ENCODE measurements at regions not wholly inside any gene's neighbourhood (a gene's known extent, or its start where the extent isn't known, plus 50 kb on each side); places are given as distances from the start of the nearest gene placed in this dataset.

DNA sequence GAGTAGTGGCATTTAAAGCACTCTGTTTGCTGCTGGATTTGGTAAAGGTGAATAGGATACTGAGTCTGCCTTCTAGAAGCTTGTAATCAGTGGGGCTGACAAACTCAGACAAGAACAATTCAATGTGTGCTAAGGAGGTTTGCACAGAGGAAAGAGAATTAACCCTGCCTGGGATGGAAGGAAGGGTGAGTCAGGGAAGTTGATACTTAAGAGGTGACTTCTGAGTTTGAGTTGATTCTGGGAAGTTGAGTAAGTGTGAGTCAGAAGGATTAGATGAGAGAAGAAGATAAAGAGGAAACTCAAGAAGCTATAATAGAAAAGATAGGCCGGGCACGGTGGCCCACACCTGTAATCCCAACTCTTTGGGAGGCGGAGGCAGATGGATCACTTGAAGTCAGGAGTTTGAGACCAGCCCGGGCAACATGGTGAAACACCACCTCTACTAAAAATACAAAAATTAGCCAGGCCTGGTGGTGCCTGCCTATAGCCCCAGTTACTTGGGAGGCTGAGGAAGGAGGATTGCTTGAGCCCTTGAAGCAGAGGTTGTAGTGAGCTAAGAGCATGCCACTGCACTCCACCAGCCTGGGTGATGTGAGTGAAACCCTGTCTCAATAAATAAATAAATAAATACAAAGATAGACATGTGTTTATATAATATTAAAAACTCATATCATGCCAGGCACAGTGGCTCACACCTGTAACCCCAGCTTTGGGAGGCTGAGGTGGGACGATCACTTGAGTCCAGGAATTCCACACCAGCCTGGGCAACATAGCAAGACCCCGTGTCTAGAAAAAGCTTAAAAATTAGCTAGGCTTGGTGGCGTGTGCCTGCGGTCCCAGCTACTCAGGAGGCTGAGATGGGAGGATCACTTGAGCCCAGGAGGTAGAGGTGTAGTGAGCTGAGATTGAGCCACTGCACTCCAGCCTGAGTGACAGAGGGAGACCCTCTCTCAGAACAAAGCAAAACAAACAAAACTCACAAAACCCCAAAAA is 126.8 kb upstream of the CPM start:
- Histone ChIP-seq H4K20me1 (no peaks in the 10 kb centered on the region), H3K9ac (no peak overlapping the region), H3K4me1 (no peaks in the 10 kb centered on the region), H3K27ac (no peak overlapping the region), H3K36me3 (no peaks in the 10 kb centered on the region), H3K4me2 (no peak overlapping the region), H3K27me3 (no peaks in the 10 kb centered on the region), H3K9me3 (no peaks in the 10 kb centered on the region), H3K4me3 (no peak overlapping the region)
- no peak for TF ChIP-seq Cebpa-rat (IDR thresholded peaks at IDR 0.05)

DNA sequence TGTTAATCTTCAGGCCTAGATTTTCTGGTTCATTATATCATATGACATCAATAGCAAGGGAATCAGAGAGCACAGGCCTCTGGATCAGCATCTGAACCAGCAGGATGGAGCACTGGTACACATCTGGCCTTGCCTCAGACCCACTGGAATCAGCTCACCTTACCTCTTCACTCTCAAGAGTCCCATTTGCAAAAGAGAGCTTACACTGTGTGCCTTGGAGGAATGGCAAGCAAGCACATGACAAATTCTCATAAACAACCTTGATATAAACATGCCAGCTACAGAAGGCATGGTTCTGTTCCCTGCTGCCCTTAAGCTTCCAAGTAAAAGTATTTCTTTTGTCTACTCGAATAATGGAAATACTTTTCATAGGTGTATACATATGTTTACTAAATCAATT is 128.6 kb upstream of the CPM start:
- Histone ChIP-seq H3K4me3 (no peak overlapping the region), H4K20me1 (no peaks in the 10 kb centered on the region), H3K27me3 (no peaks in the 10 kb centered on the region), H3K4me1 (no peaks in the 10 kb centered on the region), H3K27ac (no peak overlapping the region), H3K9ac (no peak overlapping the region), H3K36me3 (no peaks in the 10 kb centered on the region), H3K9me3 (no peaks in the 10 kb centered on the region), H3K4me2 (no peak overlapping the region)
- TF ChIP-seq Cebpa-rat (IDR thresholded peaks at IDR 0.05): no peak

DNA sequence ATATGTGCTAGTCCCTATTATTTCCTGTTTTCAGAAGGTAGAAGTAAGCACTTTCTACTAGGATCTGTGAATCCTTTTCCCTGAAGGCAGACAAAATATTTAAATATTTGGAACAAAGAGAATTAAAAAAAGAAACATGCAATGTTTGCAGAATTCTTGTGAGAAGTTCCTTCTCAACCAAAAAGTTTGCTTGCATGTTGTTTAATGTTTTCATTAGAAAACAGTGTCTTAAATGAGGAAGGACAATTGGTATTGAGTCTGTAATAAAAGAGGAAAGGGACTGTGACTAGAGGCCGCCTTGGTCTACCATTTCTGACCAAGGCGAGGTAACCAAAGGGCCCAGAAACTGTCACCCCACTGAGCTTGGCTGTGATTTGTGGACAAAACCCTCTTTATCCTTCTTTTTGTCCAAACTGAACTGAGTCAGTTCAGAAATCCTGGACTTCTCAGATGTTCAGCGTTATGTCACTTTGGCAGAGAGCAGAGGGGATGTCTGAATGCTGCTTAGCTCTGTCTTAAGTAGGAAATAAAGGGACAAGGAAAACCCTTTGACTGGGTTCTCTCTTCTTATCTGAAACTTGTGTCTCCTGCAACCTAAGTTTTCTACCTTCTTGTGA is 129.8 kb upstream of the CPM start:
- Histone ChIP-seq H3K27me3 (no peaks in the 10 kb centered on the region), H3K4me3 (no peak overlapping the region), H3K4me2 (no peak overlapping the region), H3K4me1 (no peaks in the 10 kb centered on the region), H3K9me3 (no peaks in the 10 kb centered on the region), H3K36me3 (no peaks in the 10 kb centered on the region), H4K20me1 (no peaks in the 10 kb centered on the region), H3K9ac (no peak overlapping the region), H3K27ac (no peak overlapping the region)
- no peak for TF ChIP-seq Cebpa-rat (IDR thresholded peaks at IDR 0.05)

DNA sequence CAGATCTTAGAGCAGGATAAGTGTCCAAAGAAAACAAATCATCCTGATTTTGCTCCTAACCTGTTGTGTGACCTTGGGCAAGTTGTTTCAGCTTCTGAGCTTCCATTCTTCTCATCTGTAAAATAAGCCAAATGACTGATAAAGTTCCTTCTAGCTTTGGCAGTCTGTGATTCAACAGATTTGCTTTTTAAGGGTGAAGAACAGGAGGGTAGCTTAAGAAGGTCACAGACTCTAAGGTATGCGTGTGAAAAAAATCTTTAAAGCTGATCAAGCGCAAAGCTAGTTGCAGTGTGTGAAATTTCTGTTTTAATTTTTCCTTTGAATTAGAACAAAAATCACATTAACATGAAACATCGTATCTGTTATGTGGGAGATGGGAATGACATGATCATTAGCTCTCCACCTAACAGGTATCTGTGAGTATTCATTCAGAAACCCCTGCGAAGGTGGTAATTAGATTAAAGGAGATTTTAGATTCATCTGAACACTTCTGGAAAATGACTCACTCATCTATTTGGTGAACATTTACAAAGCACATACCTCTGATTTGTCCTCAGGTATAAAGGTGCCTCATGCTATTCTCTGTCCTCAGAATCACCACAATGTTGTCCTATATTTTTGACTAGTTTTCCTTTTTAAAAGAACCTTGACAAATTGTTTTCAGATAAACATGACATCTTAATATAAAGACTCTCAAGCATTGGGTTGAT is 131.9 kb upstream of the CPM start:
- no peak overlapping the region for H3K4me3 ChIP-seq
- H3K9ac ChIP-seq: no peak overlapping the region
- no peaks in the 10 kb centered on the region for H3K36me3 ChIP-seq
- TF ChIP-seq Cebpa-rat (IDR thresholded peaks at IDR 0.05): no peak
- no peaks in the 10 kb centered on the region for H4K20me1 ChIP-seq
- no peaks in the 10 kb centered on the region for H3K9me3 ChIP-seq
- H3K4me1 ChIP-seq: no peaks in the 10 kb centered on the region
- no peak overlapping the region for H3K4me2 ChIP-seq
- H3K27me3 ChIP-seq: no peaks in the 10 kb centered on the region
- no peak overlapping the region for H3K27ac ChIP-seq

- no peaks in the 10 kb centered on the region for H3K9me3 ChIP-seq
- no peak overlapping the region for H3K27ac ChIP-seq
- H3K9ac ChIP-seq: no peak overlapping the region
- peaks cover 8% of the 10 kb centered on the region for H3K4me1 ChIP-seq
- no peaks in the 10 kb centered on the region for H3K36me3 ChIP-seq
- H3K4me3 ChIP-seq: no peak overlapping the region
- TF ChIP-seq Cebpa-rat (IDR thresholded peaks at IDR 0.05): no peak
- no peaks in the 10 kb centered on the region for H4K20me1 ChIP-seq
- no peak overlapping the region for H3K4me2 ChIP-seq
- H3K27me3 ChIP-seq: no peaks in the 10 kb centered on the region
Observed at GRCh38 chr12:69065775-69066174, 132.8 kb upstream of the CPM start.

- H3K9ac ChIP-seq: no peak overlapping the region
- H3K27me3 ChIP-seq: no peaks in the 10 kb centered on the region
- peaks cover 14% of the 10 kb centered on the region for H3K4me1 ChIP-seq
- no peaks in the 10 kb centered on the region for H4K20me1 ChIP-seq
- H3K36me3 ChIP-seq: no peaks in the 10 kb centered on the region
- no peak overlapping the region for H3K4me3 ChIP-seq
- no peaks in the 10 kb centered on the region for H3K9me3 ChIP-seq
- H3K4me2 ChIP-seq: no peak overlapping the region
- no peak overlapping the region for H3K27ac ChIP-seq
- no peak for TF ChIP-seq Cebpa-rat (IDR thresholded peaks at IDR 0.05)
Observed at GRCh38 chr12:69066492-69067373, 133.8 kb upstream of the CPM start.

DNA sequence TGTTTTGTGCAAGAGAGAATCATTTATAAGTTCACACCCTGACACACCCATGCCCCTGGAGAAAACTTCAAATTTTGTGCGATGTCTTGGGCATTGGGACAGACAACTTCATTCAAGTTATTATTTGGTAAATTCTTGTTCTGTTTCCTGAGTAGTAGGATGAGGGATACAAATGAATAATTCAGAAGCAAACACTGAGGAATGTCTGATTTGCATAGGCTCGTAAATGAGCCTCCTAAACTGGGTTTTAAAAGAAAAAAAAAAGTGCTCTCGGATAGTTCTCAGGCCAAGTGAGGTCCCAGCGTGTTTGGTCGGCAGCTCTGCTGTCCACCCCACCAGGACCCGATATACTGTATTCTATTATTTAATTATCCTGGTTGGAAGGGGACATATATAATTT is 134.7 kb upstream of the CPM start:
- H3K4me2 ChIP-seq: no peak overlapping the region
- H3K27ac ChIP-seq: no peak overlapping the region
- H3K4me3 ChIP-seq: no peak overlapping the region
- no peak for TF ChIP-seq Cebpa-rat (IDR thresholded peaks at IDR 0.05)
- H3K36me3 ChIP-seq: no peaks in the 10 kb centered on the region
- no peaks in the 10 kb centered on the region for H3K27me3 ChIP-seq
- H3K9me3 ChIP-seq: no peaks in the 10 kb centered on the region
- H4K20me1 ChIP-seq: no peaks in the 10 kb centered on the region
- no peak overlapping the region for H3K9ac ChIP-seq
- peaks cover 14% of the 10 kb centered on the region for H3K4me1 ChIP-seq

DNA sequence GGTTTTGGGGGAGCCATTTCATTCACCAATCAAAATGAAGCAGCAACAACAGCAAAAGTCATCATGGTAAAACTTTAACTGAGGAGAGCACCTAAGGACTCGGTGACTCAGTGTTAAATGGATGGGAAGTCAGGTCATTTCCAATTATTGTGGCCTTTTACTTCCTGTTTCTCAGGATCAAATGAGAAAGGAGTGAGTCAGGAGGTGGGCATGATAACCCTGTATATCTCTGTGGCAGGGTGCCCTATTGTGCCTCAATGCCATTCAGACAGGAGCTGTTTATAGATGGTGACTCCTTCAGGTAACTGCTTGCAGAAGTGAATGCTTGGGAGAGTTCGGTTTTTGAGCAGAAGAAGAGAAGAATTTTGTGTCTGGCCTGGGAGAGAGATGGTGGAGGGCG is 135.5 kb upstream of the CPM start:
- no peak overlapping the region for H3K27ac ChIP-seq
- no peak overlapping the region for H3K4me3 ChIP-seq
- no peaks in the 10 kb centered on the region for H3K27me3 ChIP-seq
- H3K4me2 ChIP-seq: no peak overlapping the region
- H4K20me1 ChIP-seq: no peaks in the 10 kb centered on the region
- H3K9me3 ChIP-seq: no peaks in the 10 kb centered on the region
- H3K36me3 ChIP-seq: no peaks in the 10 kb centered on the region
- no peak for TF ChIP-seq Cebpa-rat (IDR thresholded peaks at IDR 0.05)
- H3K9ac ChIP-seq: no peak overlapping the region
- H3K4me1 ChIP-seq: peaks cover 14% of the 10 kb centered on the region

- no peak for TF ChIP-seq Cebpa-rat (IDR thresholded peaks at IDR 0.05)
- no peaks in the 10 kb centered on the region for H3K9me3 ChIP-seq
Observed at GRCh38 chr12:69069479-69069878, 136.5 kb upstream of the CPM start.

More at GRCh38 chr12:69069479-69069878, 136.5 kb upstream of the CPM start:
- peaks cover 14% of the 10 kb centered on the region for H3K4me1 ChIP-seq
- H3K9ac ChIP-seq: no peak overlapping the region
- H3K27ac ChIP-seq: no peak overlapping the region
- no peaks in the 10 kb centered on the region for H3K36me3 ChIP-seq
- no peaks in the 10 kb centered on the region for H3K27me3 ChIP-seq
- no peak overlapping the region for H3K4me3 ChIP-seq
- H4K20me1 ChIP-seq: no peaks in the 10 kb centered on the region
- no peak overlapping the region for H3K4me2 ChIP-seq

All from BLaER1 (cell line).